SU-DHL-6 (cell line): ENCODE measurements at regions not wholly inside any gene's neighbourhood (a gene's known extent, or its start where the extent isn't known, plus 50 kb on each side); places are given as distances from the start of the nearest gene placed in this dataset.

Experiments used
- H2AFZ ChIP-seq: fragments of 200-600 bp; sonication (generic); 2 replicates; pipeline ENCODE4 v1.6.1; 2014; ENCODE audit warnings: low read depth, mild to moderate bottlenecking, moderate library complexity, mixed read lengths, antibody characterized with exemption, low read length; ENCODE audit not compliant: severe bottlenecking
- H3F3A ChIP-seq: fragments of 200-600 bp; shearing (Covaris generic); 2 replicates; pipeline ENCODE4 v1.6.0; 2016; ENCODE audit warnings: antibody characterized with exemption, mild to moderate bottlenecking; ENCODE audit not compliant: insufficient read depth
- H3K27ac ChIP-seq: fragments of 200-600 bp; sonication (generic); 2 replicates; pipeline ENCODE4 v1.5.1; 2016; ENCODE audit warnings: low read depth, mild to moderate bottlenecking, low read length, moderate library complexity, mixed read lengths
- H3K27me3 ChIP-seq: fragments of 200-600 bp; sonication (generic), shearing (Covaris generic); 2 replicates; pipeline ENCODE4 v1.6.0; 2014; ENCODE audit warnings: mild to moderate bottlenecking, low read length
- H3K36me3 ChIP-seq: fragments of 200-600 bp; sonication (generic); 2 replicates; pipeline ENCODE4 v1.6.1; 2014; ENCODE audit warnings: mild to moderate bottlenecking, low read length, mixed read lengths
- H3K4me2 ChIP-seq: fragments of 300-600, 200-600 bp; shearing (Covaris generic), sonication (generic); 2 replicates; pipeline ENCODE4 v1.6.0; 2014; ENCODE audit warnings: low read length, low read depth, mild to moderate bottlenecking; ENCODE audit not compliant: poor library complexity, severe bottlenecking
- H3K4me3 ChIP-seq: fragments of 200-600 bp; sonication (generic); 2 replicates; pipeline ENCODE4 v1.5.1; 2014; ENCODE audit warnings: antibody characterized with exemption, low read length, mild to moderate bottlenecking, mixed read lengths; ENCODE audit not compliant: insufficient read depth, poor library complexity, severe bottlenecking
- H3K79me2 ChIP-seq: fragments of 200-600 bp; sonication (generic); 2 replicates; pipeline ENCODE4 v1.6.1; 2014; ENCODE audit warnings: mild to moderate bottlenecking, low read length, moderate library complexity; ENCODE audit not compliant: insufficient read depth
- H3K9ac ChIP-seq: fragments of 200-600 bp; sonication (generic); 2 replicates; pipeline ENCODE4 v1.7.0; 2014; ENCODE audit warnings: mild to moderate bottlenecking, low read length
- H3K9me2 ChIP-seq: fragments of 200-600 bp; sonication (generic); replicated peaks from 2 replicates; pipeline ENCODE4 v1.6.1; 2014; ENCODE audit warnings: low read length; ENCODE audit not compliant: insufficient read depth
- H3K9me3 ChIP-seq: fragments of 200-600 bp; sonication (generic); 2 replicates; pipeline ENCODE4 v1.6.1; 2014; ENCODE audit warnings: low read length, mixed read lengths; ENCODE audit not compliant: insufficient read depth
- H4K20me1 ChIP-seq: fragments of 200-600 bp; sonication (generic); 2 replicates; pipeline ENCODE4 v1.6.1; 2014; ENCODE audit warnings: low read depth, mild to moderate bottlenecking, antibody characterized with exemption, low read length, moderate library complexity, mixed read lengths
- EZH2phosphoT487 ChIP-seq: fragments of 200-600 bp; sonication (generic), shearing (Covaris generic); conservative IDR thresholded peaks from 2 replicates; pipeline ENCODE4 v1.6.1; 2018; ENCODE audit warnings: mild to moderate bottlenecking, antibody characterized with exemption, low read length, moderate library complexity, mixed read lengths
- TF ChIP-seq, protein P1 (sequence below): fragments of 200-600 bp; sonication (generic); IDR thresholded peaks from one replicate; pipeline ENCODE4 v1.5.1; 2017; ENCODE audit warnings: antibody characterized with exemption, mild to moderate bottlenecking, low read length, moderate library complexity; ENCODE audit not compliant: insufficient read depth, poor library complexity, severe bottlenecking

DNA sequence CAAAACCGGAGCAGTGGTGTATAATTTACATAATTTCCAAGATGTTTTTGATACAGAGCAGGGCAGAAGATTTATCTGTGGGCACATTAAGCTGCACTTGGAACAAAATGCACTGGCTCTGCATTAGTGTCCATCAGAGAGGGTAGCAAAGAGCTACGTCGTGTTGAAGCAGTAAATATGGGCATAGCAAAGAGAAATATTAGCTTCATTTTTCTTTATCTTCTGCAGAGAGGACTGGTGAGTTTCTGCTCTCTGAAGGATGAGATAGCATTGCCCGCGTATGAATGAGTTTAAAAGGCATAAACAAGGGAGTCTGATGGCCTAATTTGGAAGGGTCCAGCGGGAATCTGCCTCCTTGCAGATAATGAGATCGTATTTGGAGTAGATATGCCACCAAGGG lies 227.8 kb upstream of the CDH11 start:
- Histone ChIP-seq H3K4me3 (no peak overlapping the region), H3K27ac (no peak overlapping the region), H3K36me3 (no peaks in the 10 kb centered on the region)

DNA sequence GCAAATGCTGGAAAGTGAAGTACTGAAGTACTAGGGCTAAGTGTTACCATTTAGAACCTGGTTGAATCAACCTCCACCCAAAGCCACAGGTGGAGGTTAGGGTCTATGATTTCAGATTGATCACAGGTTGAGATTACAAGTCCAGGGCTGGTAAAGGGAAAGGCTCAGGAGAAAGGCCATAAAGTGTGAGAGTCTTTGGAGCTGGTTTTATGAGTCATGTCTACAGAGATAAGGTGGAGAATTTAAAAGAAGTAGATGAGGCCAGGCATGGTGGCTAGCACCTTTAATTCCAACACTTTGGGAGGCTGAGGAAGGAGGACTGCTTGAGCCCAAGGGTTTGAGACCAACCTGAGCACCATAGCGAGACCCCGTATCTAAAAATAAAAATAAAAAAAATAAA lies 221.7 kb upstream of the CDH11 start:
- no peak overlapping the region for H3K4me3 ChIP-seq
- H3K36me3 ChIP-seq, result no peaks in the 10 kb centered on the region
- H4K20me1 ChIP-seq, result no peaks in the 10 kb centered on the region
- H3K27ac ChIP-seq, result no peak overlapping the region
- no peaks in the 10 kb centered on the region for H3F3A ChIP-seq
- H3K9ac ChIP-seq, result no peak overlapping the region
- no peaks in the 10 kb centered on the region for H3K79me2 ChIP-seq
- H2AFZ ChIP-seq, result no peak overlapping the region
- no peak overlapping the region for H3K4me2 ChIP-seq
- no peaks in the 10 kb centered on the region for H3K9me2 ChIP-seq
- TF ChIP-seq EZH2phosphoT487, result no peak
- TF ChIP-seq, protein P1, sequence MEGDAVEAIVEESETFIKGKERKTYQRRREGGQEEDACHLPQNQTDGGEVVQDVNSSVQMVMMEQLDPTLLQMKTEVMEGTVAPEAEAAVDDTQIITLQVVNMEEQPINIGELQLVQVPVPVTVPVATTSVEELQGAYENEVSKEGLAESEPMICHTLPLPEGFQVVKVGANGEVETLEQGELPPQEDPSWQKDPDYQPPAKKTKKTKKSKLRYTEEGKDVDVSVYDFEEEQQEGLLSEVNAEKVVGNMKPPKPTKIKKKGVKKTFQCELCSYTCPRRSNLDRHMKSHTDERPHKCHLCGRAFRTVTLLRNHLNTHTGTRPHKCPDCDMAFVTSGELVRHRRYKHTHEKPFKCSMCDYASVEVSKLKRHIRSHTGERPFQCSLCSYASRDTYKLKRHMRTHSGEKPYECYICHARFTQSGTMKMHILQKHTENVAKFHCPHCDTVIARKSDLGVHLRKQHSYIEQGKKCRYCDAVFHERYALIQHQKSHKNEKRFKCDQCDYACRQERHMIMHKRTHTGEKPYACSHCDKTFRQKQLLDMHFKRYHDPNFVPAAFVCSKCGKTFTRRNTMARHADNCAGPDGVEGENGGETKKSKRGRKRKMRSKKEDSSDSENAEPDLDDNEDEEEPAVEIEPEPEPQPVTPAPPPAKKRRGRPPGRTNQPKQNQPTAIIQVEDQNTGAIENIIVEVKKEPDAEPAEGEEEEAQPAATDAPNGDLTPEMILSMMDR, result no peak
- H3K9me3 ChIP-seq, result no peaks in the 10 kb centered on the region
- H3K27me3 ChIP-seq, result no peaks in the 10 kb centered on the region

More for the DNA sequence above, 227.8 kb upstream of the CDH11 start:
- no peak overlapping the region for H3K4me2 ChIP-seq
- no peaks in the 10 kb centered on the region for H3K9me3 ChIP-seq
- no peaks in the 10 kb centered on the region for H4K20me1 ChIP-seq
- no peaks in the 10 kb centered on the region for H3K9me2 ChIP-seq
- H3K9ac ChIP-seq, result no peak overlapping the region
- H3K27me3 ChIP-seq, result no peaks in the 10 kb centered on the region
- H3K79me2 ChIP-seq, result no peaks in the 10 kb centered on the region
- no peak overlapping the region for H2AFZ ChIP-seq
- H3F3A ChIP-seq, result no peaks in the 10 kb centered on the region
- no peak for TF ChIP-seq EZH2phosphoT487
- TF ChIP-seq, protein P1, result no peak

DNA sequence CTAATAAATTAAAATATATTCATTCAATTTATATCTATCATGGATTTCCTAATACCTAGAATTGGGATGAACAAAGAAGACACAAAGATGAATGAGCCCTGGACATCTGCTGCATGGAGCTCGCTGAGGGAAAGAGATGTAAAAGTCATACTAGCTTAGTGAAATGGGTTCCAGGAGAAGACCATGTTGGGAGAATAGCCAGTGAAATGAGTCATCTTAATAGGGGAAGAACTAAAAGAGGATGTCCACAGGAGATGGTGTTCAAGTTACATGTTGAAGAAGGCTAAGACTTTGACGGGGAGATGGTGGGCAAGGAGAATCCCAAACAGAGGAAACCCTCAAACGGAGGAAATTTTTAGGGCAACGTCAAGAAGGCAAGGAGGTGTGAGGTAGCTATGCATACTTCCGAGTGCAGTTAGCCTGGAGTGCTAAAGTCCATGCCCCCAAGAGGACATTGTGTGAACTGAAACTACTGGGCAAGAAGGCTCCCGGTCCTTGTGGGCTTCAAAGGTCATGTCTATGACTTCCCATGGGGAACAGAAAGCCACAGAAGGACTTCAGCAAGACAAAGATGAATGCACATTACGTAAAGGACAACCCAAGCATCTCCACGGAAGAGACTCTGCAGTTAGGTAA lies 220.5 kb upstream of the CDH11 start:
- no peak overlapping the region for H3K4me2 ChIP-seq
- no peaks in the 10 kb centered on the region for H3K36me3 ChIP-seq
- H3K9ac ChIP-seq, result no peak overlapping the region
- no peak overlapping the region for H3K4me3 ChIP-seq
- no peaks in the 10 kb centered on the region for H3K79me2 ChIP-seq
- H3K9me2 ChIP-seq, result no peaks in the 10 kb centered on the region
- H3F3A ChIP-seq, result no peaks in the 10 kb centered on the region
- H2AFZ ChIP-seq, result no peak overlapping the region
- H3K9me3 ChIP-seq, result no peaks in the 10 kb centered on the region
- H3K27me3 ChIP-seq, result no peaks in the 10 kb centered on the region
- H4K20me1 ChIP-seq, result no peaks in the 10 kb centered on the region
- no peak overlapping the region for H3K27ac ChIP-seq
- no peak for TF ChIP-seq EZH2phosphoT487
- TF ChIP-seq, protein P1, result no peak
